Heart left ventricle (tissue), 13 donors: ENCODE measurements at regions not wholly inside any gene's neighbourhood (a gene's known extent, or its start where the extent isn't known, plus 50 kb on each side); places are given as distances from the start of the nearest gene placed in this dataset.

ENCODE experiments used
- POLR2A ChIP-seq, 2 donors: fragments of 450-650 bp; IDR thresholded peaks; one replicate each; pipeline ENCODE4 v1.6.1; 2017; ENCODE audit warnings: antibody characterized with exemption in 2 of 2, mild to moderate bottlenecking in 2 of 2, moderate library complexity in 2 of 2
- TF ChIP-seq, protein P1 (sequence below), 12 donors: fragments of 200-600 bp; sonication (generic) in 4 of 12; IDR thresholded peaks; one replicate each; pipeline versions ENCODE4 v1.5.0 to v1.8.0; 2018 to 2022; ENCODE audit warnings: antibody characterized with exemption in 12 of 12, mild to moderate bottlenecking in 5 of 12
- donor health status: ischemic (EF 13 %, LVEDD 7.1; RV severe dilation, severe dysfunction).
- donor health status: DM: no; HTN: yes; CAD: no.
- donor health status: DM: no; HTN: no; CAD: no.
- donor health status: ischemic (EF 25% LVEDD 6.9; RV normal size, moderate dysfunction).
- donor health status: ischemic (EF 25% LVEDD 5.7; RV mildly dilated, moderate dysfunction).
- donor health status: ischemic (EF 35%, LVEDD 5.7; RV mildly dilated, moderate dysfunction).
- donor health status: nonischemic (EF 11% LVEDD 7.7; RV severe dilation, severe dysfunction).
- donor health status: DM: yes; HTN: yes; CAD: no.
- donor health status: PGD.
- donor health status: ischemic (EF 29% LVEDD 5.4; RV normal size, mild dysfunction).
- donor health status: nonischemic (EF 23%, LVEDD 6.1; RV moderate dilation, normal function).

DNA sequence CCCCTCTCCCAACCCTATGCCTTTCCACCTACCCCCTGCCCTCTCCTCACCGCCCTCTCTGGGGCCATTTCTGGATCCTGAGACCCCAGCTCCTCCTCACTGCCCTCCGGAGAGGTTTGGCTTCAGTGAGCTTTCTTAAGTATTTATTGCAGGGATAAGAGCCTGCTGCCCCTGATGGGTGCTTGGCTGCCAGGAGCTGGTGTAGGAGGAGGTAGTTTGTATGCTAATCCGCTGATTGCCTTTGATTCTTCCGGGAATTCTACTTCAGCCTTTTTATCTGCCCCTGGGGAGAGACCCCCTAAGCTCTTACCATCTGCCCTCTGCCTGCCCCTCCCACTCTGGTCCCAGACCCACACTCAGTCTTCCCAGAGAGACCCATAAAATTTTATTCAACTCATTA lies 263.5 kb upstream of the PODXL start:
- TF ChIP-seq, protein P1, sequence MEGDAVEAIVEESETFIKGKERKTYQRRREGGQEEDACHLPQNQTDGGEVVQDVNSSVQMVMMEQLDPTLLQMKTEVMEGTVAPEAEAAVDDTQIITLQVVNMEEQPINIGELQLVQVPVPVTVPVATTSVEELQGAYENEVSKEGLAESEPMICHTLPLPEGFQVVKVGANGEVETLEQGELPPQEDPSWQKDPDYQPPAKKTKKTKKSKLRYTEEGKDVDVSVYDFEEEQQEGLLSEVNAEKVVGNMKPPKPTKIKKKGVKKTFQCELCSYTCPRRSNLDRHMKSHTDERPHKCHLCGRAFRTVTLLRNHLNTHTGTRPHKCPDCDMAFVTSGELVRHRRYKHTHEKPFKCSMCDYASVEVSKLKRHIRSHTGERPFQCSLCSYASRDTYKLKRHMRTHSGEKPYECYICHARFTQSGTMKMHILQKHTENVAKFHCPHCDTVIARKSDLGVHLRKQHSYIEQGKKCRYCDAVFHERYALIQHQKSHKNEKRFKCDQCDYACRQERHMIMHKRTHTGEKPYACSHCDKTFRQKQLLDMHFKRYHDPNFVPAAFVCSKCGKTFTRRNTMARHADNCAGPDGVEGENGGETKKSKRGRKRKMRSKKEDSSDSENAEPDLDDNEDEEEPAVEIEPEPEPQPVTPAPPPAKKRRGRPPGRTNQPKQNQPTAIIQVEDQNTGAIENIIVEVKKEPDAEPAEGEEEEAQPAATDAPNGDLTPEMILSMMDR (IDR thresholded peaks at IDR 0.05), result no peak
- no peak for TF ChIP-seq POLR2A (IDR thresholded peaks at IDR 0.05)
